ENCODE measurements at regions not wholly inside any gene's neighbourhood (a gene's known extent, or its start where the extent isn't known, plus 50 kb on each side); places are given as distances from the start of the nearest gene placed in this dataset.
"Not testable (repeated sequence)": the region's sequence is repeated elsewhere in the genome, so short reads cannot be mapped to it uniquely, and the experiment has no call there.

DNA sequence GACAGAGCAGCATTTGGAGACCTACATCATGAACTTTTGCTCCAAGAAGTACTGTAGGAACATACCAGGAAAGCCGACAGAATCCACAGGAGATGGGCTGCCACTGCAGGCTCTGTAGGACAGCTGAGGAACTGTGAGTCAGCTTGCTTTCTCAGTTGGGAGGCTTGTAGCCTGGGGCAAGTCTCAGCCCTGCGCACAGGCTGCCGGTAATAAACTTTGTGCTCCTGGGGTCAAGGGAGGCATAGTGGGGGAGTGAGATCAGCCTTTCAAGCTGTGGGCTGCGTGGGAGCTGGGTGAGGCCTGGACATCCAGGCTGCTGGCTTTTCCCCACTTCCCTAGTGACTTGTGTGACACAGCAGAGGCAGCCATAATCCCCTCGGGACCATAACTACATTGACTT, 718.0 kb upstream of the CDH10 start:
- no peak for DNase-seq

DNA sequence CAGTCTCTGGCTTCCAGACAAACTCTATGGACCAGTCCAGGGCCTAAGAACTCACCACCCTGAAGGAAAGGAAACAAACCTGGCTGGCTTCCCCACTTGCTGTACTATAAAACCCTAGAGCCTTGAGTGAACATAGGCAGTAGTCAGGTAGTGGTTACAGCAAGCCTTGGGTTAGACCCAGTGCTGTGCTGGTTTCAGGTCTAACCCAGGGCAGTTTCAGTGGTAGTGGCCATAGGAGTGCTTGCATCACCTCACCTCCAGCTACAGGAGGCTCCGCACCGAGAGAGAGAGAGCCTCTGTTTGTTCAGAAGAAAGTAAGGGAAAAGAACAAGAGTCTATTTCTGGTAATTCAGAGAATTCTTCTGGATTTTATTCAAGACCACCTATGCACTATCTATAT, 714.1 kb upstream of the CDH10 start:
- no peak for DNase-seq

DNA sequence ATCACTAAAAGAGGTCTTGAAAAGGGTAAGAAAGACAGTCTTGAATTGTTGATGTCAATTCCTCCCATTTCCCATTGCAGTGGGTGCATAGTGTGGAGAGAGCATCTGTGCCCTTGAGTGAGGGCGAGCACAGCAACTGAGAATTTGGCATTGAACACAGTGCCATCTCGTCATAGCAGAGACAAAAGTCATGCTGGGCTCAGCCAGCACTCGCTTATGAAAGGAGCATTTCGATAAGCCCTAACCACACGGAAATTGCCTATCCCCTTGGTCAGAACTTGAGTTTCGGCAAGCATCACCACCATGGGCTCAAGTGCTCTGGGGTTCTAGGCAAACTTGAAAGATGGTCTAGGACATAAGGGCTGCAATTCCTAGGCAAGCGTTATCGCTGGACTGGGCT, 712.8 kb upstream of the CDH10 start:
- DNase-seq: no peak

DNA sequence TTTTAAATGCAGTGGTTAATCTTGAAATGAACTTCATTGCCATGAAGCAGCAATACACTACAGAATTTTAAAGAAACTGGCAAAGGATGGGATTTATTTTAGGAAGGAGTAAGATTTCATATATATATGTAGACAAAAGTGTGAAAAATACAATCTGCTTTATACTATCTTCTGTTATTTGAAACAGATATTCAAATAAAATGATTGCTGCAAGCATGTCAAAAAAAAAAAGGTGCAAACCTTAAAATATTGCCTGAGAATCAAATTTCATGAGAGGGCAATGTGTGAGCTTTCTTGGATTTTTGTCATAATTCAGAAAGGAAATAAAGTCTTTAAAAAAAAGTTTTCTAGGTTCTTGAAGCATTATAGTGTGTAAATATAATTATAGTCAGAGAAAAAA, 705.0 kb upstream of the CDH10 start:
- no peak for DNase-seq

DNA sequence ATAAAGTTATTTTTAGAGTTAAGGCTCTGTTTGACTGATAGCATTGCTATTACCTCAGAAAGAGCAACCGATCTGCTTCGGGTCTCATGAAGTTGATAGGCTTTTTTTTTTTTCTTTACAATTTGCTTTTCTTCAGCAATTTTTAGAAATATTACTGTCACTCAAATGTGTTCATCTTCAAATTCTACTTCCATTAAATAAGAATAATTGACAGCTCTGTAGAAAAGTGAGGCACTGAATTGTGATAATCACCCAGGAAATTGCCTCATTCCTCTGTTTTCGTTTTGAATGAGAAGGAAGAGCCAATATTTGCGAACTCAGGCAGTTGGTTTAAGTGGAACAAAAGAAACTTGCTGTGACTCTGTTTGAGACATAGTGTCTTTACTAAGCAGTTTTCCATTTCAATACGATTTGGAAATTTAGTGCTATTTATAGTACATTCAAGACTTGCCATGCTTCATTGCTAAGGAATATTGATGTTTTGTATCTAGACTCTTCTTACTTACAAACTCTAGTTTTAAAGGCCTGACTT, 700.5 kb upstream of the CDH10 start:
- no peak for DNase-seq

DNA sequence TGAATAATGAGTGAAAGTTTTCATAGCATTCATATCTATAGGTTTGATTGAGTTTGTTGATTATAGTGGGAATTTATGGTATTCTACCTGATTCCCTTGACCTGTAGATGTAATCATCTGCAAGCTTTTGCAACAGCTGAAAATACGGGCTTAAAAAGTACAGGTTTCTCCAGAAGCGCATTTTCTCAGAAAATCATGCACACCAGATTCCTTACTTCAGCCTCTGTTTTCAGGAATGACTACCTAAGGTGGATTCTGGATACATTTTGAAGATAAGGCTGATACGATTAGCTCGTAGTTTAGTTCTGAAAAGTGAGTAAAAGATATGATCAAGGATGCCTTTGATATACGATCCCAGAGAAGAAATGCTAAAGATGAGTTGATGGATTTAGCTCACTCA, 694.8 kb upstream of the CDH10 start:
- no peak for DNase-seq

DNA sequence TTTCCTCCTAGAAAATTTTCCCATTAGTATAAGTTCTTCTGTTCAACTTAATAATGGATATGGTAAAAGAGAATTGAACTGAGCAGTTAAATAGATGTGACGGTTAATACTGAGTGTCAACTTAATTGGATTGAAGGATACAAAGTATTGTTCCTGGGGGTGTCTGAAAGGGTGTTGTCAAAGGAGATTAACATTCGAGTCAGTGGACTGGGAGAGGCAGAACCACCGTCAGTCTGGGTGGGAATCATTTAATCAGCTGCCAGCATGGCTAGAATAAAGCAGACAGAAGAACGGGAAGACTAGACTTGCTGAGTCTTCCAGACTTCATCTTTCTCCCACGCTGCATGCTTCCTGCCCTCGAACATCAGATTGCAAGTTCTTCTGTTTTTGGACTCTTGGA, 689.6 kb upstream of the CDH10 start:
- DNase-seq: no peak

DNA sequence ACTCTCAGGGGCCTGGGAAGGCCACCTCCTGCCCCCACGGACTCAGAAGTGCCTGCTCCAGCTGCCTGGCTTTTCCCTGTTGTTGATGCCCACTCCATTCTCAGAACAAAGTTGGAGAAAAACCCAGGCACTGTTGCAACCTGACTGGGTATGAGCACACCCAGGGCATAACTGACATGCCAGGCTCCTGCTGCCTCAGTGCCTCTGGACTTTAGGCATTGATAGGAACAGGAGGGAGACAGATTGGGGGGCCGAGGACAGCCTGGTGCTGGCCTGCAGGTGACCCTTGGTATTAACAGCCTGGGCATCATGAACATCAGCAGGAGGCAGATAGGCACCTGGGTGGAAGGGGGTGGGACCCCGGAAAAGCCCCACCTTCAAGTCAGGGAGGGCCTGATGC, 685.9 kb upstream of the CDH10 start:
- DNase-seq: no peak

DNA sequence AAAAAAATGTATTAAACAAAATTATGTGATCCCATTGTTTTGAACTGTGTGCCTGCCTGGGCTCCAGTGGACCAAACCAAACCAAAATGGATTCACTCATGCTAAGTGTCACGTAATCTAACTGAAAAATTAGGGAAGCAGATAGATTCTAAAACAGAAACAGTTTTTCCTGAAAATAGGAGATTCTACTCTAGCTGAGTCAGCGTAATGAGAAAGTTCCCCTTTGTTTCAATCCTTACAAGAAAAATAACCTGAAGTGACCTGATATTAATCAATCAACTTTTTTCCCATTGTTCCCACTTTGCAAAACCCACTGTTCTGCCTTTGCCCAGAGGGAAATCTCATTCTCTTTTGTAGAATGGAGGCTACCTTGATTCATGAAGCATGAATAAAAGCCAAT, 682.4 kb upstream of the CDH10 start:
- DNase-seq: no peak

DNA sequence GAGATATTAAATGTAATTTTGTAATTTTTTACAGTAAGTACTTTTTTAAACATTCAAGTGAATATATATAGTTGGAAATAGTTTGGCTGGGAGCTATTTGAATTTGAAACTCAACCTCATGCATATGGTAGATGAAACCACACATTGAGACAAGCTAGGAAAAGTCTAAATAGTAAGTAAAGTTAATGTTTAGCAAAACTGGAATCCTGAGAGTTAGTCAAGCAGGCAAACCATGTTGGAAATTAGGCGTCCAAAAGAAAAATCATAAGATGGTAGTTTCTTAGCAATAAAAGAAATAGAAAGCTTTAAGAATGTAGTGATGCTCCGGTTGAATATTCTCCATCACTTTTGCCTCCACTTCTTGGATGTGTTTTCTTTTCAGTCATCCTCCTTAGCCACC, 657.1 kb upstream of the CDH10 start:
- DNase-seq: no peak

DNA sequence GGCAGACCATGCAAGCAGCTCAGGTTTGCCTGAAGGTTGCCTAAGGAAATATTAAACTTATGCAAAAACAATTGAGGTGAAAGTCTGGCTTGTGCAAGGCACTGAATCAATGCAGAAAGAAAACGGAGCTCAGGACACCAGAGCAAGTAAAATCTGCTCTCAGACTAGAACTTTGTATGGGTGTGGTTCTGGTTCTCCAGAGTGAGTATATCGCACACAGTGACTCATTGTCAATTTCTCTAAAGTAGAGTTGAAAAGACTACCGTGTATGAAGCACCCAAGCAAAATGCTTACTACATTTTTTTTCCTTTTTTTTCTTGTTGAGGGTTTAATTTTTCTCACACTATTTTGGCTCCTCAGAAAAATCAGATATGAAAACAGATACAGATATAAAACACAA, 650.3 kb upstream of the CDH10 start:
- no peak for DNase-seq

DNA sequence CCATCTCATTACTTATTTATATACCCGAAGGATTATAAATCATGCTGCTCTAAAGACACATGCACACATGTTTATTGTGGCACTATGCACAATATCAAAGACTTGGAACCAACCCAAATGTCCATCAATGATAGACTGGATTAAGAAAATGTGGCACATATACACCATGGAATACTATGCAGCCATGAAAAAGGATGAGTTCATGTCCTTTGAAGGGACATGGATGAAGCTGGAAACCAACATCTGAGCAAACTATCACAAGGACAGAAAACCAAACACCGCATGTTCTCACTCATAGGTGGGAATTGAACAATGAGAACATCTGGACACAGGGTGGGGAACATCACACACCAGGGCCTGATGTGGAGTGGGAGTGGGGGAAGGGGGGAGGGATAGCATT, 645.0 kb upstream of the CDH10 start:
- not testable (repeated sequence) for DNase-seq

DNA sequence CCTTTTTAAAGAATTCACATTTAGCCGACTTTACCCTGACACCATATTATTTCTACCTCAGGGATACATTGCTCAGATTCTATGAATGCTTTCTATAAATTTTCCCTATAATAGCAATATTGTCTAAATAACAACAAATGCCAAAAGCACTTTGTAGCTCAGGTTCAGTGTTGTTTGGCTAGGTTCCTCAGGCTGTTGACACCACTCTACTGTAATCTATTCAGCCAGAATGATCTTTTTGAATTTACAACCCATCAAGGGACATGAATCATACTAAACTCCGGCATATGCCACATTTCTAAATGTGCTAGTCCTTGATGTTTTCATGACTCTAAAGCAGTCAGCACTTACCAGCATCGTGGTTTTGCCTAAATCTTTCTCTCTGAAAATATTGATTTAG, 641.5 kb upstream of the CDH10 start:
- DNase-seq: no peak

DNA sequence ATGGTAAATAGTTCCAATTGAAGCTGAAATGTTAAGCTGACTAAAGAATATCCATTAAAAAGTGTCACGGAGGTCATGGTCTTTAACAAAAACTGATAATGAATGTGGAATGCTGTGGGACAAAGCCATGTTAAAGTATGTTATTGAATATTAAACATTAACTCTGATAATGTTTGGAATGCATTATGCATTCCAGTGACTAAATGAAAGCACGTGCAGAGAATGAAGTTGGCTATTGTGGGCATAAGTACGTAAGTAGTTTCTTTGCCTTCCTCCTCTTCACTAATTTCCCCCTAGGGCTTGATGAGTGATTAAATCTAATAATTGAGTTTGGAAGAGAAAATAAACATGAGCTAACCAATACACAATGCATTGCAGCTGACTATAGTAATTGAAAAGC, 640.4 kb upstream of the CDH10 start:
- no peak for DNase-seq

DNA sequence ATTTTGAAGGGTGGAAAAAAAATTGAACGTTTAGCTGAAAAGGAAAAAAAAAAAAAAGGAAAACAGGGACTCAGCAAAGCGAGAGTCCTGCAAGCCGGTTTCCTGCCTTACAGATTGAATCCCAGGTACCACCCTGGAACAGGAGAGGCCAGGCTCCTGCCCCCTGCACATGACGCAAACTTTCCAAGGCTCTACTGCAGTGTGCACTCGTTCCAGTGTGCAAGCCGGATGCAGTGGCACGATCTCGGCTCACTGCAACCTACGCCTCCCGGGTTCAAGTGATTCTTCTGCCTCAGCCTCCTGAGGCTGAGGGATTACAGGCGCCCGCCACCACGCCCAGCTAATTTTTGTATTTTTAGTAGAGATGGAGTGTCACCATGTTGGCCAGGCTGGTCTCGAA, 618.7 kb upstream of the CDH10 start:
- DNase-seq: not testable (repeated sequence)

DNA sequence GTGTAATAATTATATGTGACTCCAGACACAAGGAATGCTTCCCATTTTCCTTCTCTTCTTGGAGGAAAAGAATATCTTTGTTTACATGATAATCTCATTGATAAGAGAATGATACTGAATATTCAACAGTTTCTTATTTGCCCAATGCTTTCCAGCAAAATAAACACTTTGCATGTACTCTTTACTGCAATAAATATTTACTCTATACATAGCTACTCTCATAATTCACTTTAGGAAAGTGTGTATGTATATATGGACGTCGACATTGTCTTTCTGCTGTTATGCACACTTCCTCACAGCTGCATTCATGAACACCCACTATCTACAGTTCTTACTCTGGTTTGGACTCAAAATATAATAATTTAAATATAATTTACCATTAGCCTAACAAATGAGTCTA, 617.4 kb upstream of the CDH10 start:
- DNase-seq: no peak

DNA sequence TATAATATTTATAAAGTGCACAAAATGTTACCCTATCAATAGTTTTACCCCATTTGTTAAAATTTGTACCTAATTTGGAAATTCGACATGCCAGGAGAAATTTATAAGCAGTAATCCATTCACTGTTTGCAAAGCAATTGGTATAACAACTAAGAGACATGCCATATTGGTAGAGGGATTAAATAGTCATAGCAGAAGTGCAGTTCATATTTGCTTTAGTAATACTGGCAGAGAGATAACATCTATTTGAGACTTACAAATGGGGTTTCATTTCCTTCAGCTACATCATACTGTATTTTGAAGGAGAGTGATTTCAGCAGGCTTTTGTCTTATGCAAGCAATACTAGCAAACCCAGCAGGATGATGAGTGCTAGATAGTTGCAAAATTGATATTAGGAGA, 610.4 kb upstream of the CDH10 start:
- DNase-seq: no peak

DNA sequence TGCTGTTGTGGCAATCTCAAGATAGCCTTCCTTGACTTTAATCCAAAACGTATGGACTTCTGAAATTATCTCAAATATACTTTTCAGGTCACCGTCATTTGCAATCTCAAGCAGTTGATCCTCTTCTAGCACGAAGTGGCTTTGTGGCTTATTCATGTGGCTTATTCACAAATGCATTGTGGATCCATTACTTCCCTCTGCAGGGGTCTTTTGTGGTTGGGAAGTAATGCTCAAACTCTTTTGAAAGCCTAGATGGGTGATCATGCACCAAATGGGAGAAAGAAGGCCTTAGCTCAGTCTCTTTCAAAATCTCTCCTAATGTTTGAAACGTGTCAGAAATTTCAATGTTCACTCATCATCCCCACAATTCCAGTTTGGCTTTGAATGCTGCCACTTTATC, 597.2 kb upstream of the CDH10 start:
- DNase-seq: no peak

DNA sequence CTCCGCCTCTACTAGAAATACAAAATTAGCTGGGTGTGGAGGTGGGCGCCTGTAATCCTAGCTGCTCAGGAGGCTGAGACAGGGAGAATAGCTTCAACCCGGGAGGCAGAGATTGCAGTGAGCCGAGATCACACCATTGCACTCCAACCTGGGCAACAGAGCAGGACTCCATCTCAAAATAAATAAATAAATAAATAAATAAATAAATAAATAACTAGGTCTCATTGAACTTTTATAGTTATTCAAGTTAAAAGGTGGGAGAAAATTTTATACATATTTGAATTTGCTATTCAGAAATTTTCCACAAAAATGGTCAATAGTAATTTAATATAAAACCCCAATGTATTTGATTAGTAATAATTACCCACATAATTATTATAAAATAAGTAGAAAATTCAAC, 593.9 kb upstream of the CDH10 start:
- not testable (repeated sequence) for DNase-seq

DNA sequence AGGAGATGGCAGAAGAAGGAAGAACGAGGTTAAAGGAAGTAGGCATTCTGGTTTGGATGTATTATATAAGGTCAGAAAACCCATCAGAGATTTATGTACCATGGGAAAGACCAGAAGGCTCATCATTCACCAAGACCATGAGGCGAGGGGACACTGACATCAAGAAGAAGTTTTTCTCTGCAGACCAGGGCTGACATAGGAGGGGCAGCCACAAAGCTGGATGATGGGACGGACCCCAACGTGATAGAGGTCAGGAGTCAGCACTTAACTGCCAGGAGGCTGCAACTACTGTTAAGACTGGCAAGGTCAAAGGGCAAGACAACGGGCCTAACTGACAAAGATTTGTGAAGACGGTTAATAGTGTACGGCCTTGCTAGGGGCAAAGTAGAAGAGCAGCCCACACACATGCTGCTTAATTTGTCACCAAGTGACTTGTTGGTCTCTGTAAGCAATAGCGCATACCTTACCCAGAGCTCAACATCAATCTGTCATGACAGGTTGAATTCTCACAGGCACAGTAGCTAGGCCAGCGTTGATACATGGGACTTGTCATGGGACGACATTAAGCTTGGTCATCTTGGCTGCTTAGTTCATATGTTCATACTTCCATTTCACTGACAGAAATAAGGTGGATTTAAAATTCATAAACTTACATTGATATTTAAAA, 579.7 kb upstream of the CDH10 start:
- DNase-seq: no peak

DNA sequence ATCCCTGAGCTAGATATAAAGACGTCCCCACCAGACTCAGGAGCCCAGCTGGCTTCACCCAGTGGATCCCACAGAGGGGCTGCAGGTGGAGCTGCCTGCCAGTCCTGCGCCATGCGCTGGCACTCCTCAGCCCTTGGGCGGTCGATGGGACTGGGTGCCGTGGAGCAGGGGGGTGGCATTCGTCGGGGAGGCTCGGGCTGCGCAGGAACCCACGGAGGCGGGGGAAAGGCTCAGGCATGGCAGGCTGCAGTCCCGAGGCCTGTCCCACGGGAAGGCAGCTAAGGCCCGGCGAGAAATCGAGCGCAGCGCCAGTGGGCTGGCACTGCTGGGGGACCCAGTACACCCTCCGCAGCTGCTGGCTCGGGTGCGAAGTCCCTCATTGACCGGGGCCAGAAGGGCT, 555.1 kb upstream of the CDH10 start:
- DNase-seq: not testable (repeated sequence)

DNA sequence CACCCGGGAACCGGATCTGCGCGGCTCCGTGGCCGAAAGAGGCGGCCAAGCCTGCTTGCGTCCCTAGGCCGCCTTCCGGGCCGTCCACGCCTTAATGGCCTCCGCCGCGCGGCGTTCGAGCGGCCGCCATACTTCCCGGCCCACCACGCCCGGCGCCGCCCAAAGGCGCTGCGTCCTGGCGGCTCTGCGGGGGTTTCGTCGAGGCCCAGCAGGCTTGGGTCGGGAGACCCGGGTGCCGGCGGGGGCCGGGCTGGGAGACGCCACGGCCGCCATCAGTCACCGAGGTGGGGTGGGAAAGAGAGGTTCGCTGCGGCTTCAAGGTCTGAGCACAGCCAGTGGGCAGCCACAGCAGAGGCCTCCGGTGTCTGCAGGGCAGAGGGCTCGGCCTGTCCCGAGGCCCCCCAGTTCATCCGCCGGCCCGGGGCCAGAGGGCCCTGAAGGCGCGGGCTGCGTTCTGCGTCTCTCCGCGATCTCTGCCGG, 545.8 kb upstream of the CDH10 start:
- DNase-seq: no peak

DNA sequence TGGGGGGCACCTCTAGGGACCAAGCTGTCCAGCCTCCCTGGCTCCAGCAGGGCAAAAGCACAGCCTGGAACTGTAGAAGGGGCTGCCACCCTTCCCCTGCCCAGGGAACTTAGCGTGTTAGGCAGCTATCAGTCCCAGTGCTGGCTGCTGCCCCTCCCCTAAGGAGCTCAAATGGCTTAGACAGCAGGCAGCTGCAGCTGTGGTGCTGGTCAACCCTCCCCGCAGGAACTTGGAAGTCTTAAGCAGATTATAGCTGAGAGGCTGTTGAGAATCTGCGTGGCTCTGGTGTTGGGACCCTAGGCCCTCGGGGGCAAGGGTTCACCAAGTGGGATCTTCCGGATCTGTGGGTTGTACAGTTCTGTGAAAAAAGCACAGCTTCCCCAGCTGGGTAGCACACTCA, 536.5 kb upstream of the CDH10 start:
- no peak for DNase-seq

DNA sequence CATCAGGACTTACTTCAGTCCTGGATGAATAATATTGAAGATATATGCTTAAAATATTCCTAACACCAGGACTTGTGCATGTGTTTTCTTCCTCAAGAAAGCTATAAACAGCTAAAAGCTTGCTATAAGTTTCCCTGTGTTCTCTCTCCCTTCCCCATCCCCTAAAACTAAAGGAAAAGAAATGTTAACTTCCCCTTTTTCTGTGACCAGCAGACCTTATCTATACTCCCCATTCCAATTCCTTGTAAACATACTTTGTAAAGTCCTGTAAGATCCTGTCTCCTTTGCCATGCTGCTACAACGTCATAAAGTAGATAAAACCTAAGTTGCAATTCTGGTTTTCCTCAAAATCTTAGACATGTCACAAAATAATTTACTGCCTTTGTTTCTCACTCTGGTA, 517.8 kb upstream of the CDH10 start:
- DNase-seq: not testable (repeated sequence)

DNA sequence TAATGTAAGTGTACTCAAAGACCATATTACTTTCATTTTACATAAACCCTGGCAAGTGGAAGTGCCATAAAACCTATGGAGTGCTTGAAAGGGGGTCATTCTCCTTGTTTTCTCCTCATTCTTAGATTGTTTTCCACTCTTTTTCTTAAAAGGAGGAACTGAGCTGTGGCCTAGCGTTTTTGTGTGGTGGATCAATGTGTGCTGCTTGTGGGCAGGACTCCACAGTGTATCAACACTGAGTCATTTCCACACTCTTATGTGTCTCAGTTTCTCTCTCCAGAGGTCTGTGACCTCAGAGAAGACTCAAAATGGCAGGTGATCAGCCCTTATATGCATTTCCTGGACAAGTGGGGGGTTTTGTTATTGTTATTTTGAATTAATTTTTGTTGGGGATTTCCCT, 516.1 kb upstream of the CDH10 start:
- DNase-seq: no peak
